ENCODE measurements at regions not wholly inside any gene's neighbourhood (a gene's known extent, or its start where the extent isn't known, plus 50 kb on each side); places are given as distances from the start of the nearest gene placed in this dataset.

GRCh38 chr2:117481608-117482007, 332.9 kb upstream of the DDX18 start:
- no peak for FAIRE-seq
- no peak overlapping the region for H3K27ac ChIP-seq (ENCODE audit: low read depth, low read length)
- TF ChIP-seq CTCF (IDR thresholded peaks at IDR 0.05; ENCODE audit: insufficient read depth, low read depth, low read length), result no peak
- no peak for TF ChIP-seq EZH2 (IDR thresholded peaks at IDR 0.05; ENCODE audit: insufficient read depth, low read length)
- H2AFZ ChIP-seq (ENCODE audit: low read depth, low read length), result no peak overlapping the region
- no peak overlapping the region for H3K9ac ChIP-seq (ENCODE audit: low read length)
- no peak overlapping the region for H3K27ac Mint-ChIP-seq (ENCODE audit: unreplicated experiment)
- H3K4me1 Mint-ChIP-seq (ENCODE audit: low read depth, unreplicated experiment), result peaks cover 3% of the 10 kb centered on the region
- H3K27me3 Mint-ChIP-seq (ENCODE audit: low read depth, unreplicated experiment), result no peaks in the 10 kb centered on the region
- no peak overlapping the region for H3K4me3 ChIP-seq (ENCODE audit: insufficient read depth, low read depth, low read length)
- no peak overlapping the region for H3K4me2 ChIP-seq (ENCODE audit: low read length)
- H3K9me3 ChIP-seq (ENCODE audit: insufficient read depth, low read depth, low read length), result peaks cover 3% of the 10 kb centered on the region
- DNase-seq (ENCODE audit: low read depth), result no peak
- H3K27me3 ChIP-seq (ENCODE audit: insufficient read depth, low read length), result no peaks in the 10 kb centered on the region
- no peaks in the 10 kb centered on the region for H3K79me2 ChIP-seq (ENCODE audit: insufficient read depth, low read length)
- H3K36me3 ChIP-seq (ENCODE audit: insufficient read depth, low read length), result no peaks in the 10 kb centered on the region
- H4K20me1 ChIP-seq (ENCODE audit: insufficient read depth, low read length), result no peaks in the 10 kb centered on the region
- H3K9me3 Mint-ChIP-seq (ENCODE audit: unreplicated experiment), result peaks cover 4% of the 10 kb centered on the region
- H3K4me3 Mint-ChIP-seq (ENCODE audit: unreplicated experiment), result no peak overlapping the region
- no peaks in the 10 kb centered on the region for H3K36me3 Mint-ChIP-seq (ENCODE audit: low read depth, unreplicated experiment)
- no peaks in the 10 kb centered on the region for H3K4me1 ChIP-seq (ENCODE audit: insufficient read depth, low read length)

DNA sequence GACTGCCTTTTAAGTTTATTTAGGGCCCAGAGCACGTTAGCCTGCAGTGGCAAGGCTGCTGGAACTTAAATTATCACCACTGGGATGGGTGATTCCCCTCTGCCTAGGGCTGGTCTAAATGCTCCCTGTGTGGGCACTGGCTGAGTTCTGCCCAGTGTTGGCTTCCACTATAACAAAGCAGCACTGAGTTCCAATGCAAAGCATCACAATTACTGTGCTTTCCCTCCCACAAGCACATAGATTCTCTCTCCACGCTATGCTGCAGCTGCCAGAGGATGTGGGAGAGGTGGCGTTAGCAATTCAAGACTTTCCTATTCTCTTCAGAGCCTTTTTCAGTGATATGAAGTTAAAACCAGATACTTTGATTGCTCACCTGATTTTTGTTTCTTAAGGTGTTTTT, 328.9 kb upstream of the DDX18 start:
- FAIRE-seq, result no peak
- Histone ChIP-seq H3K79me2 (ENCODE audit: insufficient read depth, low read length) (no peaks in the 10 kb centered on the region), H3K9ac (ENCODE audit: low read length) (no peak overlapping the region), H3K27me3 (ENCODE audit: insufficient read depth, low read length) (no peaks in the 10 kb centered on the region), H2AFZ (ENCODE audit: low read depth, low read length) (no peak overlapping the region), H3K4me3 (ENCODE audit: insufficient read depth, low read depth, low read length) (no peak overlapping the region), H3K4me2 (ENCODE audit: low read length) (no peak overlapping the region), H4K20me1 (ENCODE audit: insufficient read depth, low read length) (no peaks in the 10 kb centered on the region), H3K36me3 (ENCODE audit: insufficient read depth, low read length) (no peaks in the 10 kb centered on the region), H3K9me3 (ENCODE audit: insufficient read depth, low read depth, low read length) (peaks cover 3% of the 10 kb centered on the region), H3K27ac (ENCODE audit: low read depth, low read length) (no peak overlapping the region), H3K4me1 (ENCODE audit: insufficient read depth, low read length) (no peaks in the 10 kb centered on the region)
- DNase-seq (ENCODE audit: low read depth), result no peak
- H3K27me3 Mint-ChIP-seq (ENCODE audit: low read depth, unreplicated experiment), result no peaks in the 10 kb centered on the region
- H3K9me3 Mint-ChIP-seq (ENCODE audit: unreplicated experiment), result no peaks in the 10 kb centered on the region
- H3K27ac Mint-ChIP-seq (ENCODE audit: unreplicated experiment), result no peak overlapping the region
- H3K36me3 Mint-ChIP-seq (ENCODE audit: low read depth, unreplicated experiment), result no peaks in the 10 kb centered on the region
- TF ChIP-seq CTCF (IDR thresholded peaks at IDR 0.05; ENCODE audit: insufficient read depth, low read depth, low read length), result no peak
- TF ChIP-seq EZH2 (IDR thresholded peaks at IDR 0.05; ENCODE audit: insufficient read depth, low read length), result no peak
- no peak overlapping the region for H3K4me3 Mint-ChIP-seq (ENCODE audit: unreplicated experiment)
- H3K4me1 Mint-ChIP-seq (ENCODE audit: low read depth, unreplicated experiment), result peaks cover 4% of the 10 kb centered on the region

DNA sequence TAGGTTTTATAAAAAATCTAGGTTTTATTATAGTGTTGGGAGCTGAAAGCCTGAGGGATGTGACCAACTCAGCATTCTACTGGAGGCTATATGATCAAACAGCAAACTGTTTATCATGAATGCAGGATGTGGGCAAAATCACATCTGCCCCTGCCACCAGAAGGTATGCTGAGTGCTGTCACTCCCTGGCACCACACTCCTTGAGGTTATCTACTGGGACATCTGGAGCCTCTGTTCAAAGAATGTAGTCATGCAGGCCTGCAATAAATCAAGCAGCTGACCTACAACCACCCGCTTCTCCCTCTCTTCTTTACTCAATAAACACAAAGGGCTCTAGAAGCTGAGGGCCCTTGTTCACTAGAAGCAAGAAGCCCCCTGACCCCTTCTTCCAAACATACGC, 328.4 kb upstream of the DDX18 start:
- H3K4me2 ChIP-seq (ENCODE audit: low read length), result no peak overlapping the region
- no peaks in the 10 kb centered on the region for H3K79me2 ChIP-seq (ENCODE audit: insufficient read depth, low read length)
- H3K27me3 ChIP-seq (ENCODE audit: insufficient read depth, low read length), result no peaks in the 10 kb centered on the region
- no peak overlapping the region for H3K27ac ChIP-seq (ENCODE audit: low read depth, low read length)
- Mint-ChIP-seq H3K27me3 (ENCODE audit: low read depth, unreplicated experiment) (no peaks in the 10 kb centered on the region), H3K36me3 (ENCODE audit: low read depth, unreplicated experiment) (no peaks in the 10 kb centered on the region), H3K4me1 (ENCODE audit: low read depth, unreplicated experiment) (peaks cover 8% of the 10 kb centered on the region), H3K9me3 (ENCODE audit: unreplicated experiment) (no peaks in the 10 kb centered on the region), H3K4me3 (ENCODE audit: unreplicated experiment) (no peak overlapping the region), H3K27ac (ENCODE audit: unreplicated experiment) (no peak overlapping the region)
- TF ChIP-seq EZH2 (IDR thresholded peaks at IDR 0.05; ENCODE audit: insufficient read depth, low read length) (no peak), CTCF (IDR thresholded peaks at IDR 0.05; ENCODE audit: insufficient read depth, low read depth, low read length) (no peak)
- no peak overlapping the region for H2AFZ ChIP-seq (ENCODE audit: low read depth, low read length)
- no peak overlapping the region for H3K9ac ChIP-seq (ENCODE audit: low read length)
- H3K4me1 ChIP-seq (ENCODE audit: insufficient read depth, low read length), result no peaks in the 10 kb centered on the region
- no peak overlapping the region for H3K4me3 ChIP-seq (ENCODE audit: insufficient read depth, low read depth, low read length)
- no peaks in the 10 kb centered on the region for H3K36me3 ChIP-seq (ENCODE audit: insufficient read depth, low read length)
- DNase-seq (ENCODE audit: low read depth) (no peak), FAIRE-seq (no peak)
- H3K9me3 ChIP-seq (ENCODE audit: insufficient read depth, low read depth, low read length), result no peaks in the 10 kb centered on the region
- no peaks in the 10 kb centered on the region for H4K20me1 ChIP-seq (ENCODE audit: insufficient read depth, low read length)
